ENCODE measurements at regions not wholly inside any gene's neighbourhood (a gene's known extent, or its start where the extent isn't known, plus 50 kb on each side); places are given as distances from the start of the nearest gene placed in this dataset.

- TF ChIP-seq CTCF (IDR thresholded peaks at IDR 0.05; ENCODE audit: low read depth, low read length) = no peak
- no peak for TF ChIP-seq MYC (IDR thresholded peaks at IDR 0.05; ENCODE audit: low read depth, low read length)
Measured at GRCh38 chr1:191674626-191675179, 483.6 kb upstream of the RGS18 start.

Data from NB4 (cell line).